Ascending aorta (tissue), 2 donors: ENCODE measurements at regions not wholly inside any gene's neighbourhood (a gene's known extent, or its start where the extent isn't known, plus 50 kb on each side); places are given as distances from the start of the nearest gene placed in this dataset.

Source experiments
- DNase-seq, 2 donors: peaks; one replicate each; pipeline ENCODE4 v3.0.0-alpha.2; 2019; ENCODE audit warnings: low spot score in 2 of 2
- H3K27ac ChIP-seq, 2 donors: fragments of 200-600 bp; sonication (generic); one replicate each; pipeline ENCODE4 v1.5.1; 2016 to 2017; ENCODE audit warnings: mild to moderate bottlenecking in 1 of 2
- H3K27me3 ChIP-seq: fragments of 200-600 bp; sonication (generic); one replicate; pipeline ENCODE4 v1.5.1; 2017
- H3K36me3 ChIP-seq, 2 donors: fragments of 200-600 bp; sonication (generic); one replicate each; pipeline ENCODE4 v1.5.1; 2016
- H3K4me1 ChIP-seq, 2 donors: fragments of 200-600 bp; sonication (generic); one replicate each; pipeline ENCODE4 v1.5.1; 2016 to 2017; ENCODE audit warnings: mild to moderate bottlenecking in 1 of 2
- H3K4me3 ChIP-seq, 2 donors: fragments of 200-600 bp; sonication (generic); one replicate each; pipeline ENCODE4 v1.5.1; 2016 to 2017; ENCODE audit warnings: mild to moderate bottlenecking in 1 of 2
- H3K9me3 ChIP-seq, 2 donors: fragments of 200-600 bp; sonication (generic); one replicate each; pipeline ENCODE4 v1.5.1; 2016
- intact Hi-C: fragments of 100-400 bp; cut with DNase I; formaldehyde crosslinking; loops from one replicate; pipeline ENCODE4 v1.15.1; 2023
- TF ChIP-seq, protein P1 (sequence below), 3 experiments: fragments of 200-600 bp in 2 of 3; fragments of 450-650 bp in 1 of 3; sonication (generic) in 2 of 3; IDR thresholded peaks; one replicate each; pipeline ENCODE4 v1.5.1; 2016 to 2019; ENCODE audit warnings: antibody characterized with exemption in 3 of 3, mild to moderate bottlenecking in 1 of 3, moderate library complexity in 1 of 3

DNA sequence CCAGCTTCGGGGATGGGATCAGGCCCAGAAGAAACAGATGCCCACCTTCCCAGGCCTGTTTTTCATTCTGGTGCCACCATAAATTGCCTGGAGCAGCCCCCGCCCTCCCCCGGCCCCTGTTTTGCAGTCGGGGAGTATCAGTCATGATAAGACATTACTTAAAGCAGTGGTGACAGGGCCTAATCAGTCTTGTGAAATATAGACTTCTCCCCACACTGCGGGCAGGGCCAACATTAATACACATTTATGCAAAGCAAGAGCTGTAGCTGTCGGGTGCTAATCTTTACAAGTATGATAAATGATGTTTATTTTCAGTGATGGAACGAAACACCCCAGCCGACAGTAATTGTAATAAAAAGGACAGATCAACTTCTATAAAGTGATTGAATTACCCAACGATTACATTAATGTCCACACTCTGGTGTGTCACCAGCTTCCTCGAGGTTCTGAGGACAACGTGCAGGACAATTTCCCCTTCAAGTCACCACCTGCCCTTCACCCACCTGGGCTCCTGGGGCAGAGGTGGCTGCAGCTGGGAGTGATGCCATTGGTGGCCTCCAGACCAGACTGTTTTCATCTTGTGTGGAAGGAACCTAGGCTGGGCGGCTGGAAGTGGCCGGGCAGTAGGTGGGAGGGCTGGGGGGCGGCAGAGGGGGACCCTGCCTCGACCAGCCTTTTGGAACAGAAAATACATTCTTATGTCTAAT, 226.0 kb downstream of the TFCP2L1 start:
- intact Hi-C loops: no loop called here
- H3K9me3 ChIP-seq: no peaks in the 10 kb centered on the region
- H3K27me3 ChIP-seq: no peaks in the 10 kb centered on the region
- no peak overlapping the region for H3K4me3 ChIP-seq
- TF ChIP-seq, protein P1, sequence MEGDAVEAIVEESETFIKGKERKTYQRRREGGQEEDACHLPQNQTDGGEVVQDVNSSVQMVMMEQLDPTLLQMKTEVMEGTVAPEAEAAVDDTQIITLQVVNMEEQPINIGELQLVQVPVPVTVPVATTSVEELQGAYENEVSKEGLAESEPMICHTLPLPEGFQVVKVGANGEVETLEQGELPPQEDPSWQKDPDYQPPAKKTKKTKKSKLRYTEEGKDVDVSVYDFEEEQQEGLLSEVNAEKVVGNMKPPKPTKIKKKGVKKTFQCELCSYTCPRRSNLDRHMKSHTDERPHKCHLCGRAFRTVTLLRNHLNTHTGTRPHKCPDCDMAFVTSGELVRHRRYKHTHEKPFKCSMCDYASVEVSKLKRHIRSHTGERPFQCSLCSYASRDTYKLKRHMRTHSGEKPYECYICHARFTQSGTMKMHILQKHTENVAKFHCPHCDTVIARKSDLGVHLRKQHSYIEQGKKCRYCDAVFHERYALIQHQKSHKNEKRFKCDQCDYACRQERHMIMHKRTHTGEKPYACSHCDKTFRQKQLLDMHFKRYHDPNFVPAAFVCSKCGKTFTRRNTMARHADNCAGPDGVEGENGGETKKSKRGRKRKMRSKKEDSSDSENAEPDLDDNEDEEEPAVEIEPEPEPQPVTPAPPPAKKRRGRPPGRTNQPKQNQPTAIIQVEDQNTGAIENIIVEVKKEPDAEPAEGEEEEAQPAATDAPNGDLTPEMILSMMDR (IDR thresholded peaks at IDR 0.05): no peak
- no peaks in the 10 kb centered on the region for H3K4me1 ChIP-seq
- H3K27ac ChIP-seq: no peak overlapping the region
- H3K36me3 ChIP-seq: no peaks in the 10 kb centered on the region
- no peak for DNase-seq

DNA sequence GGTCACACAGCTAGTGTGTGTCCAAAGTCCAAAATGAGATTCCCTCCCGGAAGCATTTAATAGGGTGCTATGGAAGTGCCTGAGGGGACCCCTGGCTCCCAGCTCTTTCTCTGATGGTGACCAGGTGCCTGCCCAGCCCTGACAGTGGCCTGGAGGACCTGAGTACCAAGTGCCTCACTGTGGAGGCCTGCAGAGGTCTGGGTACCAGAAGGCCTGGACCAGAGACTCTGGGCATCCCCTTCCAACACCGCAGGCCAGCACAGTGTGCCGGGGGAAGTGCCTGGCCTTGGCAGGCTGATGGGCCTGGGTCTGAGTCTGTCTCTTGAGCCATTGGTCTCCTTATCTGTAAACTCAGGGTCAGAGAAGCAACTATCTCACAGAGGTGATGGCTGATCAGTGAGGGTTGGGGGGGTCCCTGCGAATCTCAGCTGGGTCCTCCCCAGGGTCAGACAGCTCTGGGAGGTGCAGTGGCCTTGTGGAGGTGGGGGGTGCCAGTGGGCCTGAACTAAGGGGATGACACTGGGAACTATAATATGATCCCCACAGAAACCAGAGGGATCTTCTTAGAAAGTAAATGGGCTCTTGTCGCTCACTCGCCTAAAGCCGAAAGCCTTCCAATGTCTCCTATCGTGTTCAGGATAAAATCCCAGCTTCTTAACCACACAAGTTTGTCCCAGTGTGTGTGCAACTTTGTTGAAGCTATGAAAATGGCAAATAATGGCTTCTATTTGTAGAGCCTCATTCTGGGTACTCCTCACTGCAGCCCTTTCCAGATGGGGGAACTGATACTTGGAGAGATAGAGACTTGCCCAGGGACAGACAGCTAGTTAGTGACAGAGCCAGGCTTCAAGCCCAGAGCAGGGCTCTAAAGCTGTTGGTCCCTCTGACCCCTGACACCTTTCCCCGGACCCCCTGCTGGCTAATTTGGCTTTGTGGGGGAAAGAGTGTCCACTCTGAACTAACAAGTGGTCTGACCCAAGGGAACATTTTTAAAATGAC, 225.1 kb downstream of the TFCP2L1 start:
- H3K27me3 ChIP-seq: no peaks in the 10 kb centered on the region
- H3K4me3 ChIP-seq: no peak overlapping the region
- H3K4me1 ChIP-seq: no peaks in the 10 kb centered on the region
- DNase-seq: no peak
- H3K36me3 ChIP-seq: no peaks in the 10 kb centered on the region
- intact Hi-C loops: loop anchor here (10.0 kb wide), 1 partner anchor 215 kb away; no protein-coding TSS in a partner anchor
- no peaks in the 10 kb centered on the region for H3K9me3 ChIP-seq
- TF ChIP-seq, protein P1 (IDR thresholded peaks at IDR 0.05): no peak
- no peak overlapping the region for H3K27ac ChIP-seq

DNA sequence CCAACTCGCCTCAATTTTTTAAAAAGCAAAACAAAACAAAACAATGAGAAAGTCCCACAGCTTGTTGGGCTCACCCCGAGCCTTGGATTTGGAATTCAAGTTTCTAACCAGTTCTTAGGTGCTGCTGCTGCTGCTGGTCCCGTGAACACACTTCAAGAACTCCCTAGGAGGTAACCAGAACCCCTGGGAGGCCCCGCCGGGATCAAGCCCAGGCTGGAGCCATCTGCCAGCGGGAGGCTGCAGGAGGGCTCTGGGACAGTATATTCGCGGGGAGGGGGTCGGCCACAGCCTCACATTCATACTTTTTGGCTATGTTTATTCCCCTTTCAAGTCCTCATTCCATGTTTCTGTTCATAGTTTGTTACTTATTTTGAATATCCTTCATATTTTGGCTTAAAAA, 223.4 kb downstream of the TFCP2L1 start:
- H3K4me3 ChIP-seq: no peak overlapping the region
- no peaks in the 10 kb centered on the region for H3K4me1 ChIP-seq
- H3K36me3 ChIP-seq: no peaks in the 10 kb centered on the region
- intact Hi-C loops: loop anchor here (10.0 kb wide), 1 partner anchor 217 kb away; no protein-coding TSS in a partner anchor
- TF ChIP-seq, protein P1 (IDR thresholded peaks at IDR 0.05): no peak
- no peak for DNase-seq
- no peak overlapping the region for H3K27ac ChIP-seq
- H3K27me3 ChIP-seq: no peaks in the 10 kb centered on the region
- H3K9me3 ChIP-seq: no peaks in the 10 kb centered on the region

DNA sequence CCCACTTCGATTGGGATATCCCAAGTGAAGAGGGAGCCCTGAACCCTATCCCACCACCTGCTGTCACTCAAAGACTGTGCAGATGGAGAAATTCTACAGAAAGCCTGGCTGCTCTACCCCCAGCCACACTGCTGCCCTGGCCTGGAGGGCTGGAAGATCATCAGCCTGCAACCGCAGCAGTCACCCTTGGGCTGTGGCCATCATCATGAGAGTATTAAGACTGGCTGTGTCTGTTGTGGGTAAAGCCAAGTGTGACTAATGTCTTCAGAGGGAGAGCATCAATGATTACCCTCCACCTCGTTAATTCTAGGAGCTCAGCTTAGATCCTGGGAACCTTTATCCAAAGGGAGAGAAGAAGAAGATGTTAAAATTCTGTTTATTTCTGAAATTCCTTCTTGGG, 221.5 kb downstream of the TFCP2L1 start:
- TF ChIP-seq, protein P1 (IDR thresholded peaks at IDR 0.05): no peak
- Histone ChIP-seq H3K27me3 (no peaks in the 10 kb centered on the region), H3K27ac (no peak overlapping the region), H3K4me3 (no peak overlapping the region), H3K36me3 (no peaks in the 10 kb centered on the region), H3K4me1 (no peaks in the 10 kb centered on the region), H3K9me3 (no peaks in the 10 kb centered on the region)
- intact Hi-C loops: loop anchor here (10.0 kb wide), 1 partner anchor 219 kb away; no protein-coding TSS in a partner anchor
- DNase-seq: no peak

DNA sequence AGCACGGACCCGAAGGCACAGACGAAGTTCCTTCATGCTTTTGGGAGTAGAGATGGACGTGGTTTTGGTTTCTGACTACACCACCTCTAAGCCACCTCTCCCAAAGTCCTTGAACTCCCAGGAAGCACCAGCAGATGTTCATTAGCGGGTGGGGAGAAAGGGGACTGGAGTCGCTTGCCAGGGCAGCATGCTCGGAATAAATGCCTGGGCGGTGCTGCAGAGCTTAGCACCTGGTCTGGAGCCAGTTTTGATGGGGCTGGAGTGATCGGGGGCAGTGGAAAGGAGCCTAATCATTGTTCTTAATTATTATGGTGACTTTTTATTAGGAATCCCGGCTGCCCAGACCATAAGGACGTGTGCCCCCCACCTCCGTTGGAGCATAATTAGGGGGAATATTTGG, 220.8 kb downstream of the TFCP2L1 start:
- TF ChIP-seq, protein P1 (IDR thresholded peaks at IDR 0.05): no peak
- intact Hi-C loops: loop anchor here (10.0 kb wide), 1 partner anchor 219 kb away; no protein-coding TSS in a partner anchor
- Histone ChIP-seq H3K27ac (no peak overlapping the region), H3K27me3 (no peaks in the 10 kb centered on the region), H3K9me3 (no peaks in the 10 kb centered on the region), H3K36me3 (no peaks in the 10 kb centered on the region), H3K4me3 (no peak overlapping the region), H3K4me1 (no peaks in the 10 kb centered on the region)
- DNase-seq: no peak
